GM23338 (cell line): ENCODE measurements at regions not wholly inside any gene's neighbourhood (a gene's known extent, or its start where the extent isn't known, plus 50 kb on each side); places are given as distances from the start of the nearest gene placed in this dataset.

ENCODE experiments used
- ATAC-seq: fragments of 200-7000 bp; cut with Tn5 transposase; 3 replicates; pipeline ENCODE4 v1.9.1; 2020
- DNase-seq: peaks from one replicate; pipeline ENCODE4 v3.0.0-alpha.2; 2015; ENCODE audit warnings: low spot score
- H2AFZ ChIP-seq: fragments of 200-600 bp; sonication (generic); 2 replicates; pipeline ENCODE4 v1.8.0; 2016; ENCODE audit warnings: antibody characterized with exemption, mild to moderate bottlenecking, moderate library complexity
- H3F3A ChIP-seq: fragments of 200-600 bp; sonication (generic); replicated peaks from 2 replicates; pipeline ENCODE4 v1.8.0; 2017; ENCODE audit warnings: antibody characterized with exemption, mixed run types, low read depth
- H3K27ac ChIP-seq: fragments of 200-600 bp; sonication (generic); 2 replicates; pipeline ENCODE4 v1.6.1; 2016; ENCODE audit warnings: low read depth
- H3K27me3 ChIP-seq: fragments of 200-600 bp; sonication (generic); 2 replicates; pipeline ENCODE4 v1.8.0; 2016; ENCODE audit warnings: mild to moderate bottlenecking, mixed run types, moderate library complexity; ENCODE audit not compliant: insufficient read depth
- H3K36me3 ChIP-seq: fragments of 200-600 bp; sonication (generic); 2 replicates; pipeline ENCODE4 v1.8.0; 2016; ENCODE audit warnings: mild to moderate bottlenecking; ENCODE audit not compliant: insufficient read depth
- H3K4me1 ChIP-seq: fragments of 200-600 bp; sonication (generic); 2 replicates; pipeline ENCODE4 v1.8.0; 2016; ENCODE audit warnings: mild to moderate bottlenecking, moderate library complexity; ENCODE audit not compliant: insufficient read depth
- H3K4me2 ChIP-seq: fragments of 200-600 bp; sonication (generic); 2 replicates; pipeline ENCODE4 v1.7.1; 2017; ENCODE audit warnings: mixed run types
- H3K4me3 ChIP-seq: fragments of 200-600 bp; sonication (generic); 2 replicates; pipeline ENCODE4 v1.6.1; 2016; ENCODE audit warnings: mixed run types
- H3K79me2 ChIP-seq: fragments of 200-600 bp; sonication (generic); replicated peaks from 2 replicates; pipeline ENCODE4 v1.8.0; 2017; ENCODE audit warnings: mild to moderate bottlenecking; ENCODE audit not compliant: insufficient read depth
- H3K9me2 ChIP-seq: fragments of 200-600 bp; sonication (generic); 2 replicates; pipeline ENCODE4 v1.8.0; 2017; ENCODE audit not compliant: insufficient read depth
- H4K20me1 ChIP-seq: fragments of 200-600 bp; sonication (generic); replicated peaks from 2 replicates; pipeline ENCODE4 v1.8.0; 2017; ENCODE audit warnings: mild to moderate bottlenecking; ENCODE audit not compliant: insufficient read depth
- H3K27ac Mint-ChIP-seq: 2 replicates; pipeline ENCODE4 v1.8.0; 2020; ENCODE audit warnings: inconsistent platforms, mild to moderate bottlenecking, moderate library complexity, mixed read lengths
- H3K27me3 Mint-ChIP-seq: 3 replicates; pipeline ENCODE4 v1.8.0; 2022; ENCODE audit warnings: low read depth, mild to moderate bottlenecking, moderate library complexity, mixed read lengths, inconsistent platforms; ENCODE audit not compliant: insufficient read depth, poor library complexity
- H3K36me3 Mint-ChIP-seq: 3 replicates; pipeline ENCODE4 v1.8.0; 2021; ENCODE audit warnings: low read depth, mild to moderate bottlenecking, inconsistent platforms, moderate library complexity, mixed read lengths
- H3K4me1 Mint-ChIP-seq: 3 replicates; pipeline ENCODE4 v1.8.0; 2020; ENCODE audit warnings: mild to moderate bottlenecking, inconsistent platforms, mixed read lengths
- H3K4me3 Mint-ChIP-seq: 3 replicates; pipeline ENCODE4 v1.8.0; 2021; ENCODE audit warnings: moderate library complexity, mild to moderate bottlenecking, inconsistent platforms, mixed read lengths
- H3K9me3 Mint-ChIP-seq: 3 replicates; pipeline ENCODE4 v1.8.0; 2020; ENCODE audit warnings: moderate library complexity, mild to moderate bottlenecking, inconsistent platforms, mixed read lengths
- CREB1 ChIP-seq: fragments of 250-450 bp; sonication (Bioruptor Pico); IDR thresholded peaks from 2 replicates; pipeline ENCODE4 v1.5.0; 2020; ENCODE audit warnings: low read depth, mild to moderate bottlenecking, moderate library complexity
- CTCF ChIP-seq, 2 experiments: fragments of 200-600 bp in 1 of 2; sonication (generic) in 1 of 2; conservative IDR thresholded peaks; 2 replicates each; pipeline versions ENCODE4 v1.5.1 to v1.6.1; 2016 to 2017; ENCODE audit warnings: antibody characterized with exemption in 2 of 2, low read depth in 2 of 2, mild to moderate bottlenecking in 2 of 2, moderate library complexity in 1 of 2
- ETS1 ChIP-seq: IDR thresholded peaks from 2 replicates; pipeline ENCODE4 v1.6.1; 2016; ENCODE audit warnings: antibody characterized with exemption
- EZH2 ChIP-seq: fragments of 200-600 bp; sonication (generic); IDR thresholded peaks from one replicate; pipeline ENCODE4 v1.8.0; 2017; ENCODE audit warnings: antibody characterized with exemption, mild to moderate bottlenecking, low read depth; ENCODE audit not compliant: unreplicated experiment
- EZH2phosphoT487 ChIP-seq: fragments of 200-600 bp; sonication (generic); IDR thresholded peaks from one replicate; pipeline ENCODE4 v1.8.1; 2018; ENCODE audit warnings: antibody characterized with exemption; ENCODE audit not compliant: unreplicated experiment
- JUNB ChIP-seq: IDR thresholded peaks from one replicate; pipeline ENCODE4 v1.6.1; 2016; ENCODE audit warnings: antibody characterized with exemption; ENCODE audit not compliant: unreplicated experiment
- NANOG ChIP-seq: IDR thresholded peaks from 2 replicates; pipeline ENCODE4 v1.6.1; 2016; ENCODE audit warnings: antibody characterized with exemption, borderline replicate concordance
- POLR2AphosphoS5 ChIP-seq: IDR thresholded peaks from 2 replicates; pipeline ENCODE4 v1.6.1; 2016; ENCODE audit warnings: antibody characterized with exemption, low read depth
- REST ChIP-seq: IDR thresholded peaks from one replicate; pipeline ENCODE4 v1.6.1; 2018; ENCODE audit warnings: antibody characterized with exemption; ENCODE audit not compliant: unreplicated experiment
- STAT1 ChIP-seq: IDR thresholded peaks from one replicate; pipeline ENCODE4 v1.6.1; 2016; ENCODE audit warnings: antibody characterized with exemption; ENCODE audit not compliant: unreplicated experiment
- ZNF114 ChIP-seq: fragments of 250-450 bp; sonication (Bioruptor Pico); IDR thresholded peaks from 2 replicates; pipeline ENCODE4 v1.5.0; 2020; ENCODE audit warnings: mild to moderate bottlenecking, moderate library complexity
- ZNF331 ChIP-seq: fragments of 250-450 bp; sonication (Bioruptor Pico); IDR thresholded peaks from 2 replicates; pipeline ENCODE4 v1.5.0; 2020; ENCODE audit warnings: low read depth, mild to moderate bottlenecking, moderate library complexity
- ZNF462 ChIP-seq: fragments of 250-450 bp; sonication (Bioruptor Pico); IDR thresholded peaks from 2 replicates; pipeline ENCODE4 v1.5.0; 2020; ENCODE audit warnings: mild to moderate bottlenecking, moderate library complexity

GRCh38 chr10:62985807-62986600, 147.1 kb upstream of the NRBF2 start:
- H3K27me3 Mint-ChIP-seq: no peaks in the 10 kb centered on the region
- H3K4me1 Mint-ChIP-seq: peaks cover 5% of the 10 kb centered on the region; the same call in 1 of the 3 replicates
- H3K36me3 Mint-ChIP-seq: no peaks in the 10 kb centered on the region
- no peak overlapping the region for H3K27ac ChIP-seq
- H3K4me2 ChIP-seq: no peak overlapping the region
- TF ChIP-seq ZNF331 (CRISPR knock-in tag): no peak
- no peak for TF ChIP-seq CREB1 (CRISPR knock-in tag)
- TF ChIP-seq STAT1: no peak
- no peak for TF ChIP-seq EZH2phosphoT487
- TF ChIP-seq REST: no peak
- no peak for TF ChIP-seq JUNB
- TF ChIP-seq NANOG: no peak
- TF ChIP-seq EZH2: no peak
- no peak for TF ChIP-seq ZNF114 (CRISPR knock-in tag)
- no peak for TF ChIP-seq CTCF (conservative IDR thresholded peaks at IDR 0.05; ENCODE audit: low read depth in 2 of 2)
- no peak for TF ChIP-seq POLR2AphosphoS5
- TF ChIP-seq ETS1: no peak
- no peak for TF ChIP-seq ZNF462 (CRISPR knock-in tag)
- no peaks in the 10 kb centered on the region for H3F3A ChIP-seq
- H3K4me3 ChIP-seq: no peak overlapping the region
- H3K4me3 Mint-ChIP-seq: no peak overlapping the region
- no peaks in the 10 kb centered on the region for H4K20me1 ChIP-seq
- no peak overlapping the region for H3K27ac Mint-ChIP-seq
- H3K79me2 ChIP-seq: no peaks in the 10 kb centered on the region
- no peaks in the 10 kb centered on the region for H3K4me1 ChIP-seq
- no peaks in the 10 kb centered on the region for H3K27me3 ChIP-seq
- peaks cover 18% of the 10 kb centered on the region for H3K9me2 ChIP-seq
- DNase-seq (no peak), ATAC-seq (no peak)
- H3K9me3 Mint-ChIP-seq: no peaks in the 10 kb centered on the region
- 0 out of 2 replicates have a peak overlapping the region, but pooled peaks have one; percentile 32 for H2AFZ ChIP-seq
- no peaks in the 10 kb centered on the region for H3K36me3 ChIP-seq
